ENCODE measurements at regions not wholly inside any gene's neighbourhood (a gene's known extent, or its start where the extent isn't known, plus 50 kb on each side); places are given as distances from the start of the nearest gene placed in this dataset.

- in situ Hi-C loops (cut with MboI; ENCODE audit: low pct_ligation_motif_present in 1 of 4, low pct_unique_long_range_greater_than_20kb in 1 of 4, low sequenced_read_pairs in 3 of 4) = no loop called here
- no peaks in the 10 kb centered on the region for H3K36me3 ChIP-seq
- intact Hi-C loops (cut with DNase I; ENCODE audit: low total_unique reads) = no loop called here
- 80% methylated on average over 2 of the region's 2 CpGs; no CpG with 5 or more reads in 1 of the 2 donors for WGBS, 2 donors (ENCODE audit: low coverage in 1 of 2)
- H3K27ac ChIP-seq = no peak overlapping the region
- H3K27me3 ChIP-seq = no peaks in the 10 kb centered on the region
- H3K4me3 ChIP-seq = no peak overlapping the region
- no peaks in the 10 kb centered on the region for H3K4me1 ChIP-seq
- no peak for DNase-seq
- TF ChIP-seq POLR2AphosphoS5 (IDR thresholded peaks at IDR 0.05) (no peak), CTCF (IDR thresholded peaks at IDR 0.05) (no peak), EP300 (IDR thresholded peaks at IDR 0.05; ENCODE audit: low read depth) (no peak), POLR2A (IDR thresholded peaks at IDR 0.05) (no peak)
- no peaks in the 10 kb centered on the region for H3K9me3 ChIP-seq
These were observed 145.8 kb downstream of the TPRA1 start for GRCh38 chr3:127444761-127445160.

GRCh38 chr3:127443581-127444375 is 146.8 kb downstream of the TPRA1 start:
- Histone ChIP-seq H3K4me1 (no peaks in the 10 kb centered on the region), H3K36me3 (no peaks in the 10 kb centered on the region), H3K9me3 (no peaks in the 10 kb centered on the region), H3K27me3 (no peaks in the 10 kb centered on the region), H3K27ac (no peak overlapping the region), H3K4me3 (no peak overlapping the region)
- in situ Hi-C loops (cut with MboI; ENCODE audit: low pct_ligation_motif_present in 1 of 4, low pct_unique_long_range_greater_than_20kb in 1 of 4, low sequenced_read_pairs in 3 of 4) (no loop called here), intact Hi-C loops (cut with DNase I; ENCODE audit: low total_unique reads) (no loop called here)
- no peak for TF ChIP-seq CTCF (IDR thresholded peaks at IDR 0.05)
- TF ChIP-seq POLR2A (IDR thresholded peaks at IDR 0.05) = no peak
- TF ChIP-seq EP300 (IDR thresholded peaks at IDR 0.05; ENCODE audit: low read depth) = no peak
- WGBS, 2 donors (ENCODE audit: low coverage in 1 of 2) = 82% methylated on average over 15 of the region's 15 CpGs; no CpG with 5 or more reads in 1 of the 2 donors
- DNase-seq = no peak

- WGBS, 2 donors (ENCODE audit: low coverage in 1 of 2) = 68% methylated on average over 5 of the region's 5 CpGs; no CpG with 5 or more reads in 1 of the 2 donors
- Histone ChIP-seq H3K9me3 (no peaks in the 10 kb centered on the region), H3K4me1 (no peaks in the 10 kb centered on the region), H3K36me3 (no peaks in the 10 kb centered on the region), H3K27ac (no peak overlapping the region), H3K4me3 (no peak overlapping the region), H3K27me3 (no peaks in the 10 kb centered on the region)
- DNase-seq = no peak
- intact Hi-C loops (cut with DNase I; ENCODE audit: low total_unique reads) = no loop called here
- in situ Hi-C loops (cut with MboI; ENCODE audit: low pct_ligation_motif_present in 1 of 4, low pct_unique_long_range_greater_than_20kb in 1 of 4, low sequenced_read_pairs in 3 of 4) = no loop called here
- no peak for TF ChIP-seq CTCF (IDR thresholded peaks at IDR 0.05)
- TF ChIP-seq POLR2AphosphoS5 (IDR thresholded peaks at IDR 0.05) = no peak
- no peak for TF ChIP-seq EP300 (IDR thresholded peaks at IDR 0.05; ENCODE audit: low read depth)
These were observed 148.0 kb downstream of the TPRA1 start for GRCh38 chr3:127442506-127442905.

GRCh38 chr3:127441764-127442163 is 148.8 kb downstream of the TPRA1 start:
- in situ Hi-C loops (cut with MboI; ENCODE audit: low pct_ligation_motif_present in 1 of 4, low pct_unique_long_range_greater_than_20kb in 1 of 4, low sequenced_read_pairs in 3 of 4) (no loop called here), intact Hi-C loops (cut with DNase I; ENCODE audit: low total_unique reads) (no loop called here)
- TF ChIP-seq EP300 (IDR thresholded peaks at IDR 0.05; ENCODE audit: low read depth) (no peak), POLR2AphosphoS5 (IDR thresholded peaks at IDR 0.05) (no peak), POLR2A (IDR thresholded peaks at IDR 0.05) (no peak), CTCF (IDR thresholded peaks at IDR 0.05) (no peak)
- no peak overlapping the region for H3K27ac ChIP-seq
- H3K27me3 ChIP-seq = no peaks in the 10 kb centered on the region
- no peaks in the 10 kb centered on the region for H3K36me3 ChIP-seq
- 68 to 80% methylated on average over 3 to 9 of the region's 9 CpGs for WGBS, 2 donors (ENCODE audit: low coverage in 1 of 2)
- no peaks in the 10 kb centered on the region for H3K9me3 ChIP-seq
- H3K4me1 ChIP-seq = no peaks in the 10 kb centered on the region
- DNase-seq = no peak
- H3K4me3 ChIP-seq = no peak overlapping the region
